Fibroblast of skin of abdomen (primary cell): ENCODE measurements at regions not wholly inside any gene's neighbourhood (a gene's known extent, or its start where the extent isn't known, plus 50 kb on each side); places are given as distances from the start of the nearest gene placed in this dataset.

ENCODE experiments used
- DNase-seq: peaks from one replicate; pipeline ENCODE4 v3.0.0-alpha.2; 2013

DNA sequence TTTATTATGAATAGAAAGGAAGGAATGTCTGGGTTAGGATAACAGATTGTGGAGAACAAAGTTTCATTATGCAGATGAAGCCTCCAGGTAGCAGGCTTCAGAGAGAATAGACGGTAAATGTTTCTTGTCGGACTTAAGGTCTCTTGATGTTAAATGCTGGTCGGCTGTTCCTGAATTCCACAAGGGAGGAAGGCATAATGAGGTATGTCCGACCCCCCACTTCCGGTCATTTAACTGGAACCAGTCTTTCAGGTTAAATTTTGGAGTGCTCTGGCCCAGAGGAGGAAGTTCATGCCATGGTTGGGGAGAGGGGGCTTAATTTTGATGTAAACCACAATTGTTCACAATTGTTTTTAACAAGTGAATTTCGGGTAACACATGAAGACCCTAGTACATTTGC is 158.1 kb upstream of the VCX3A start:
- DNase-seq: no peak

DNA sequence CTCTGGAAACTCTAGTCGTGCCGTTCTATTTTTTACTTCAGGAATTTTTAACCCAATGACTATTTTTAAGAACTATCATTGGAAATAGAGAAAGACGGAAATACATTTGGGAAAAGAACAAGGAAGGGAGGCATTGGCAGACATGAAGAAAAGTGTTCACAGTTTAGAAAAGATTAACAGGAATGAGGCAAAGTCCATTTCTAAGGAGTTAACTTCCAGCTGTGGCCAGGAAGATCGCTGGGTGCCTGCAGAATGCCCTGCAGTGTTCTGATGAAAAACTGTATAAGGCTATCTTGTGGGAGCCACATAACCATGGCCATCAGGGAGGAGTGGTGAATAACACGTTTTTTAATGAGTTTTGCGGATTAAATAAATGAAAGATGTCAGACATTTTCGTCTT is 150.6 kb upstream of the VCX3A start:
- DNase-seq: no peak

DNA sequence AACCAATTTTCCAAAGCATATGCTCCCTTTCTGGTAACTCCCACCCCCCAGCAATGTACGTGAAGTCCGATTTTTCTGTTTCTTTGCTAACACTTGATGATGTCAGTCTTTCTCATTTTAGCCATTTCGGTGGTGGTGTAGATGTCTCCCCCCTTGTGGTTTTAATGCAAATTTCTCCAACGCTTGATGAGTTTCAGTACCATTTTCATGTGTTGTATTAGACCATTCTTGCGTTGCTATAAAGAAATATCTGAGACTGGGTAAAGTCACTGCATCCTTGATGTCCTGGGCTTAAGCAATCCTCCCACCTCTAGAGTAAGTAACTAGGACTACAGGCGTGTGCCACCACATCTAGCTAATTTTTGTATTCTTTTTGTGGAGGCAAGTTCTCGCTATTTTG is 148.4 kb upstream of the VCX3A start:
- DNase-seq: no peak

DNA sequence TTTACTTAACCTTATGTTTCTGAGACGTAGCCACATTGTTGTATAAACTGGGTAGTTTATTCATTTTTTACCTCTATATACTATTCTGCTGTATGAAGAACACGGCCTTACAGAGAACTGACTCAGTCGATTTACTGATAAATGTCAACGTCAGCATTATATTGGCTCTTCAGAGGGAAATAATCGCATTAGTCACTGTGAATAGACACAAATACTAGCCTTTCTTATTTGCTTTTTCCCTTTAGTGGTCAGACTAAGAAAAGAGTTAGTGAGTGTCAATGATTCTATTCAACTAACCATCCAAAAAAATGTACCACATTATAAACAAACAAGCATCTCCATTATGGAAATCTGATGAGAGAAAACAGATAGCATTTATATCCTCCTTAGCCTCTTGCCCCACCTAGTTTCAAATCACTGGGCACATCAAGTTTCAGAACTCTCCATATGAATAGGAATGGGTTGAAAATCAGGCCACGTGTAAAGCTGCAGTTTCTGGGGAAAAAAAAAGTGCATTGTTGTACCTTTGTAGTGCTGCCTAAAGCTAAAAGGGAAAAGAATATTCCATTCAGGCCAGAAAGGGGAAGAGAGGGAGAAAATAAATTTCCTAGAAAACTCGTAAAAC is 146.7 kb upstream of the VCX3A start:
- no peak for DNase-seq

DNA sequence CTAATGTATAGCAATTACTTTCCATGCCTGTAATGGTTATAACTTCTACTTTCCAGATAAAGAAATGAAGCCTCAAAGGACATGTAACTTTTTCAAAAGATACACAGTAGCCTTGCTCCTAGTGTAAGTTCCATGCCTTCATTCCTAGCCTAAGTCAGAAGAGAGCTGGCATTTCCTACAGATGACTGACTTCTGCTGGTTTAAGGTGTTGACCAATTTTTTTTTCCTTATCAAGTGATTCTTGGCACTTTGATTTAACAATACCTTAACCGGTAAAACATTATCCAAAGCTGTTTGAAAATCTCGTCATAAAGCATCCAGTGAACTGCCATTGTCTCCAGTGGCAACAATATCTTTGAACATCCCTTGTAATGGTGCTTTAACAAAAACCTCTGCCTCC is 145.1 kb upstream of the VCX3A start:
- DNase-seq: no peak

DNA sequence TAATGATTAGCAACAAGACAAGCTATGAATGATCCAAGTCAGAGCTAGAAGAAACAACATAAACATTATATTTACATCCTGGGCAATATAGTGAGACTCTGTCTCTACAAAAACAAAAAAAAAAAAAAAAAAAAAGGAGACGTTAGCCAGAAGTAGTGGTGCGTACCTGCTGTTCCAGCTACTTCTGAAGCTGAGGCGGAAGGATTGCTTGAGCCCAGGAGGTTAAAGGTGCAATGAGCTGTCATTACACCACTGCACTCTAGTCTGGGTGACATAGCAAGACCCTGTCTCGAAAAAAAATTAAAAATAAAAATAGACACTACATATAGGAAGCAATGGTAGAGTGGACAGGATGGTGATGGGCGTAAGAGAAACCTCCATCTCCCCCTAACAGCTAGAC is 144.6 kb upstream of the VCX3A start:
- no peak for DNase-seq

DNA sequence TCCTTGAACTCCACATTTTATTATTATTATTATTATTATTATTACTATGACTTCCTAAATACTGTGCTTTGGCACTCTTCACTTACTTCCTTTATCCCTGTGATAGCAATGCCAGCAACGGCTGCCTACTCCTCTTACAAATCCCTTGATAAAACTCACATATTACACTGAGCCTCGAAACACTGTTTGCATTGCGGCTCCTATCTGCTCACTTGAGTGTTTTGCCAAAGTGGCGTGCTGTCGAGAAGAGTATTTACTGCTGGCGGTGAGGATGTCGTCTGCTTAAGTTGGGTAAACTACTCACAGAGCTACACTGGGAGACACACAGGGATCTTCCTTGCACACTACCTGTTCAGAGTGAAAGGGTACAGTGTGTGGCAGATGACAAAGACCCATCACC is 143.4 kb upstream of the VCX3A start:
- DNase-seq: no peak

DNA sequence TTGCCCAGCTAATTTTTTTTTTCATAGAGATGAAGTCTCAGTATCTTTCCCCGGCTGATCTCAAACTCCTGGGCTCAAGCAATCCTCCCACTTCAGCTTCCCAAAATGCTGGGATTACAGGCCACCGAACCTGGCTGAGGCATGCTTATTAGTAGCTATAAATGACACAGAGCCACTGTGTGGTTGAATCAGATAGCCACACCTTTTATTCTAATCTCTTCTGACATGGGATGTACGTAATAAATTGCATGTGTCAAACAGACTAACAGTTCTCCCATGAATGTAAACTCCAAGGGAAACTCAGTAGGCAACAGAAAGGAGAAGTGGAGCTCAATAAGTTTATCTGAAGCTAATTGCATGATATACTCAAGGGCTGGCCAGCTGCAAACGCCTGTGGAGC is 139.8 kb upstream of the VCX3A start:
- no peak for DNase-seq

DNA sequence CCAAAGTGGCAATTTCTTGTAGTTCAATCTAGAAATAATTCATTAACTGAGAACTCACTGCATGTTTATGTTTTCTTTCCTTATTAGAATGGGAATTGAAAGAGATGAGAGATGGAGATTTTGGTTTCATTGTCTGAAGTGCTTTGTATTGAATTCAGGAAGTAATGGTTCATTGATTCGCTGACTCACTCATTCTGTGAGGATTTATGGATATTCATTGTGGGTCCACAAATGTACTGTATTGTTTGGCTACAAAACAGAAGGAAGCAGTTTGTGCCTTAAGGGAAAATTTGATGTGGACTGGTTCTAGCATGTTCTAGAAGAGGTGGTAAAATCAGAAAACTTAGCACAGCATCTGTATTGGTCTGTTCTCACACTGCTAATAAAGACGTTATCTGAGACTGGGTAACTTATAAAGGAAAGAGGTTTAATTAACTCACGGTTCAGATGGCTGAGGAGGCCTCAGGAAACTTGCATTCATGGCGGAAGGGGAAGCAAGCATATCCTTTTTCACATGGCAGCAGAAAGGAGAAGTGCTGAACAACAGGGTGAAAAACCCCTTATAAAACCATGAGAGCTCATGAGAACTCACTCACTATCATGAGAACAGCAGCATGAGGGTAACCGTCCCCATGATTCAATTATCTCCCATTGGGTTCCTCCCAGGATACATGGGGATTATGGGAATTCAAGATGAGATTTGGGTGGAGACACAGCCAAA is 132.3 kb upstream of the VCX3A start:
- DNase-seq: no peak

DNA sequence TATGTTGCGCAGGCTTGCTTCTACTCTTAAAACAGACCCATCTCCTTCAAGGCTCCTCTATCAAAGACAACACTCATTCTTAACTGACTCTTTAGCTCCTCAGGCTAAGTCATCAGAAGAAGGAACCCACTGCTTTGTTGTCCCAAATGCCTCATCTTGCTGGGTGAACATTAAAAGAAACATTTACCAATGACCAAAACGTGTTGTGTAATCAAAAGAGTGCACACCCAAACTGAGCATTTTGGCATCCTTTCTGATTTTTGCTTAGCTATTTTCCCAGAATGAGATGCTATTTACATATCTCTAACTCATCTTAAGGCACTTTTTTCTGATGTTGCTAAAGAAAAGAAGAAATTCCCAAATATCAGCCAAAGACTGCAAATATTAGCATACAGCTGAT is 131.7 kb upstream of the VCX3A start:
- no peak for DNase-seq

DNA sequence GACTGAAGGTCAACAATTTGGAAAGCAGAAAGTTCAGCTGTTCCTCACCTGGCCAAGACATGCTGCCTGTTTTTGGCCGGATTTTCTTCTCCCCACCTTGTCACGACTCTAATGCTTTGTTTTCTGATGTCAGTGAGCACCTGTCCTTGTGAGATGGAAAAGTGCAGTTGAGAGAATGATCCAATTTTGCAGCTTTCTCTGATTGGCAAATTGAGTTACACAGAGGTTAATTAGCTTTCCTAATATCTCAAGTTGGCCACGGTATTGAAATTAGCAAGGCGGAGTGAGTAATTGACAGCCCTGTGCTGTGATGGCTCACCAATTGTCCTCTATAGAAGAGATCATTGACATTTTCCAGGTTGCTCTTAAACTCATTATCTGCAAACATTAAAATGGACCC is 126.8 kb upstream of the VCX3A start:
- no peak for DNase-seq

DNA sequence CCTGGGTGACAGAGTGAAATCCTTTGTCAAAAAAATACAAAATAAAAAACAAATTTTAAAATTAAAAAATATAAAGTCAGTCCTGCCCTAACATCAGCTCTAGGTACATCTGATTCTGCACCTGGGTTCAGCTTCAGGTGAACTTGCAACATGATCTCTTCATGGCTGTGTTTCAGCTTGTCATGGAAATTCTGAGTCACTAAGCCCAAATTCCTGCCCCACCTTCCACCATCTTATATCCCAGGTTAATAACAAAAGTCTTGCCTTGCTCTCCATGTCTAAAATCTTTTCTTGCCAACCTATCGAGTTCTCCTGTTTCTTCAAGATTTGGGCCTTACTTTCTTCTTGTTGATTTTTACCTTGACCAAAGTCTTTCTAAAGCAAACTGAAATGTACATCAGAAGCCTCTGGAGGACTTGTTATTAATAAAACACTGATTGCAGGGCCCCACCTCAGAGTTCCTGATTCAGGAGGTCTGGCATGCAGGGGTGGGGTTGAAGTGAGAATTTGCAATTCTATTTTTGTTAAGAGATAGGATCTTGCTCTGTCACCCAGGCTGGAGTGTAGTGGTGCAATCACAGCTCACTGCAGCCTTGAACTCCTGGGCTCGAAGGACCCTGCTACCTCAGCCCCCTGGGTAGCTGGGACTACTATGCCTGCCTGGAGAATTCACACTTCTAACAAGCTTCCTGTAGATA is 125.8 kb upstream of the VCX3A start:
- DNase-seq: no peak

DNA sequence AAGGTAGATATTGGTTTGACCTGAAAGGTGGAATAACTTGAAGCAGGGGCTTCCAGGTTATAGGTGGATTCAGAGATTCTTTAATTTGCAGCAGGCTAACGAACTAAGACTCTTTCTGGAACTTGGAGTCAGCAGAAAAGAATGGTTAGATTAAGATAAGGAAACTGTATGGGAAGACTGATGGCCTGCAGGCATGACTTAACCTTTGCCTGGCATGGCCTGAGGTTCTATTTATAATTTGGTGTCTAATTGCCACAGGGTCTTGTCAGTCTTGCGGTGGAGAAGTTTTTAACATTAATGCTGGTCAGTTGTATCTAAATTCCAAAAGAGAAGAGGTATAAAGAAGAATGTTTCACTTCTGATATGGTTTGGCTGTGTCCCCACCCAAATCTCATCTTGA is 110.3 kb upstream of the VCX3A start:
- DNase-seq: no peak

DNA sequence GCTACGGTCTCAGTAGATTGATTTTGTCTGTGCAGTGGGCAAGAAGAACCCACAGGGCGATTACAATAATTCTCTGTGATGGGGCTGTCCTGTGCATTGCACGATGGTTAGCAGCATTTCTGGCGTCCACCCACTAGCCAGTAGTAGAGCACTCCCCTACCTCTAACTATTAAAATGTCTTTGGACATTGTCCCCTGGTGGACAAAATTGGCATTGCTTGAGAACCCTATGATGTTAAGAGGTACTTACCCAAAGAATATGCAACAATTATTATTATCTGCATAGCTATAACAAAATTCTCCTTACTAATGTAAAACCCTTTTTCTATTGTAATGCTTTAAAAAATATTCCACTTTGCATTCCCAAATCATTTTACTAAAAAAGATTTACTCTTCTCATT is 109.5 kb upstream of the VCX3A start:
- no peak for DNase-seq

DNA sequence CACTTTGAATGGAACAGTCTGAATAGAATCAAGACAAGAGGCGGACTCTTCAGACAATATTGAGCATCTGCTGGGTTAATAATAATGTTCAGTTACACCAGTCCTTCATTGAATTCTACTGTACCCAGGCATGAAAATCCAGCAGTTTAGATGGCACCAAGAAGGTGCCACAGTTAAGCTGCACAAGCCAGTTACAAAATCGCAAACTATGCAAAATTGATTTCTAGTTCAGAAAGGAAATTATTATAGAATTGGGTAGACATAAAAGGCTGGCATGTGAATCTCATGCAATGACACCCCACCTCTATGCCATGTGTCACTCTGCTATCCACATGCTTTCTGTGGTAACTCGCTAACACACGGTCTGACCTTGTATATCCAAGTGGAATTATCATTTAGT is 105.8 kb upstream of the VCX3A start:
- DNase-seq: no peak

DNA sequence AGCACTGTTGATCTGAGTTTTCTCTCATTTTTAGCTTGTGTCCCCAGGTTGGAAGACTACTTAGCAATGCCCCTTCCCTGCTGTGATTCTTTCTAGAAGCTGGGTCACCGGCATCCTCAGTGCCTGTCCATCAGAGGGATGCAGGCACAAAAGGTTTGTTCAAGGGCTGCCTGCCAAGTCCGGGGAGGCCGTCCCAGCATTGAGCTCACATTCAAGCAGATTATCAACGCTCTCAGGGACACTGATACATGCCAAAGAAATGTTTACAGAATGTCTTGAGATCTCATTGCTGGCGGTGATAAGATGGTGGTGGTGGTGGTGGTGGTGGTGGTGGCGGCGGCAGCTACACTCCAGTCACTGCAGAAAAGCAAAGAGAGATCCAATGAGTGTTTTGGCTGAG is 79.6 kb upstream of the VCX3A start:
- no peak for DNase-seq

DNA sequence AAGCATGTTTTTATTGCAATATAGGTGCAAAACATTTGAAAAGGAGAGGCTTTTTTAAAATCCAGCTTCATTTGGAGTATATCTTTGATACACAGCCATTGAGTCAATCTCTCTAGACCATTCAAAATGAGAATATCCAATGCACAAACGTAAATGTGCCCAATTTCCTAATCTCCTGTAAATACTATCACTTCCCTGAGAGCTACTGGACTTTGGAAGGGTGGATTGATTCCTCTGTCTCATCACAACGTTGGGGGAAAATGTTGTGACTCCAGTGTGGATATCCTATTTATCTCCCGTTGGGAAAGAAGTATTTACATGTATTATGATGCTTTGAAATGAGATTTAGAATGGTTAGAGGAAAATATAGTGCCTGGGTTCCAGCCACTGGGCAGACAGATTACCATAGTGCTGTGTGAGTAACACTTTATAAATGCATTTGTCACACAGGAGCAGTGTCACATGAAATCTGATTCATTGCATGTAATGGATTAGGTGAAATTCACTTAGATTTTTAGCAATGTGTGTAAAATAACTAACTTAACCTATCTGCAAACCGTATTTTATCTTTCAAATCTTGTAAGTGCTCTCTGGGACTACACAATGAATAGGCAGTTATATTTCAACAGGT is 64.4 kb upstream of the VCX3A start:
- DNase-seq: no peak
